ENCODE measurements at regions not wholly inside any gene's neighbourhood (a gene's known extent, or its start where the extent isn't known, plus 50 kb on each side); places are given as distances from the start of the nearest gene placed in this dataset.

GRCh38 chr3:72204452-72204851 is 419.5 kb upstream of the PROK2 start:
- Histone ChIP-seq H3K36me3 (replicated peaks in 1 of 2; ENCODE audit: control insufficient read depth in 1 of 2, insufficient read depth in 2 of 2, low read length in 2 of 2) (no peaks in the 10 kb centered on the region), H3K4me3 (replicated peaks in 1 of 3; ENCODE audit: low read depth in 2 of 3, low read length in 3 of 3) (no peak overlapping the region), H3K9ac (ENCODE audit: insufficient read depth, low read length, poor library complexity, severe bottlenecking) (no peak overlapping the region), H3K79me2 (ENCODE audit: insufficient read depth, low read length) (no peaks in the 10 kb centered on the region), H3K4me2 (replicated peaks; ENCODE audit: extremely low read depth, low read length, poor library complexity, severe bottlenecking) (no peak overlapping the region), H2AFZ (ENCODE audit: insufficient read depth, low read depth, low read length, poor library complexity, severe bottlenecking) (no peak overlapping the region), H4K20me1 (ENCODE audit: insufficient read depth, low read length) (no peaks in the 10 kb centered on the region), H3K27ac (ENCODE audit: low read depth in 1 of 2, low read length in 2 of 2) (no peak overlapping the region), H3K9me3 (replicated peaks in 1 of 2; ENCODE audit: control insufficient read depth in 1 of 2, insufficient read depth in 1 of 2, low read length in 2 of 2) (peaks cover 7% of the 10 kb centered on the region in 2 donors), H3K27me3 (ENCODE audit: control insufficient read depth in 2 of 2, insufficient read depth in 2 of 2, low read length in 2 of 2) (no peaks in the 10 kb centered on the region), H3K4me1 (ENCODE audit: control insufficient read depth in 1 of 2, insufficient read depth in 2 of 2, low read length in 2 of 2) (no peaks in the 10 kb centered on the region)
- no peak for TF ChIP-seq CTCF (IDR thresholded peaks at IDR 0.05)
- no peak for DNase-seq
- Mint-ChIP-seq H3K4me1 (peaks cover 2% of the 10 kb centered on the region), H3K27me3 (ENCODE audit: low read depth in 3 of 3) (peaks cover 0 to 6% (median 3%) of the 10 kb centered on the region in 3 donors), H3K36me3 (no peaks in the 10 kb centered on the region), H3K9me3 (peaks cover 7 to 25% (median 13%) of the 10 kb centered on the region in 7 donors), H3K4me3 (no peak overlapping the region), H3K27ac (no peak overlapping the region)
- 100% methylated on average over 5 of the region's 7 CpGs for WGBS (ENCODE audit: insufficient coverage)
- intact Hi-C loops (cut with micrococcal nuclease): loop anchor here in 1 of 2 donors (10.0 kb wide), 1 partner anchor 90 kb away; no protein-coding TSS in a partner anchor

- no peaks in the 10 kb centered on the region for H3K36me3 ChIP-seq (replicated peaks in 1 of 2; ENCODE audit: control insufficient read depth in 1 of 2, insufficient read depth in 2 of 2, low read length in 2 of 2)
- no peak overlapping the region for H3K4me2 ChIP-seq (replicated peaks; ENCODE audit: extremely low read depth, low read length, poor library complexity, severe bottlenecking)
- H3K79me2 ChIP-seq (ENCODE audit: insufficient read depth, low read length): no peaks in the 10 kb centered on the region
- intact Hi-C loops (cut with micrococcal nuclease): loop anchor here in 1 of 2 donors (10.0 kb wide), 1 partner anchor 89 kb away; no protein-coding TSS in a partner anchor
- no peak overlapping the region for H2AFZ ChIP-seq (ENCODE audit: insufficient read depth, low read depth, low read length, poor library complexity, severe bottlenecking)
- Mint-ChIP-seq H3K27ac (no peak overlapping the region), H3K9me3 (peaks cover 7 to 25% (median 13%) of the 10 kb centered on the region in 7 donors), H3K27me3 (ENCODE audit: low read depth in 3 of 3) (peaks cover 0 to 6% (median under 1%) of the 10 kb centered on the region in 3 donors), H3K4me3 (no peak overlapping the region), H3K4me1 (peaks cover 2% of the 10 kb centered on the region), H3K36me3 (no peaks in the 10 kb centered on the region)
- 94% methylated on average over 7 of the region's 8 CpGs for WGBS (ENCODE audit: insufficient coverage)
- H3K27ac ChIP-seq (ENCODE audit: low read depth in 1 of 2, low read length in 2 of 2): no peak overlapping the region
- H3K9ac ChIP-seq (ENCODE audit: insufficient read depth, low read length, poor library complexity, severe bottlenecking): no peak overlapping the region
- H3K9me3 ChIP-seq (replicated peaks in 1 of 2; ENCODE audit: control insufficient read depth in 1 of 2, insufficient read depth in 1 of 2, low read length in 2 of 2): peaks cover 7% of the 10 kb centered on the region in 2 donors
- DNase-seq: no peak
- H3K4me3 ChIP-seq (replicated peaks in 1 of 3; ENCODE audit: low read depth in 2 of 3, low read length in 3 of 3): no peak overlapping the region
- no peaks in the 10 kb centered on the region for H3K27me3 ChIP-seq (ENCODE audit: control insufficient read depth in 2 of 2, insufficient read depth in 2 of 2, low read length in 2 of 2)
- TF ChIP-seq CTCF (IDR thresholded peaks at IDR 0.05): no peak
- no peaks in the 10 kb centered on the region for H4K20me1 ChIP-seq (ENCODE audit: insufficient read depth, low read length)
- no peaks in the 10 kb centered on the region for H3K4me1 ChIP-seq (ENCODE audit: control insufficient read depth in 1 of 2, insufficient read depth in 2 of 2, low read length in 2 of 2)
Measured at GRCh38 chr3:72203613-72204349, 418.8 kb upstream of the PROK2 start.
